GM19023 (cell line): ENCODE measurements at regions not wholly inside any gene's neighbourhood (a gene's known extent, or its start where the extent isn't known, plus 50 kb on each side); places are given as distances from the start of the nearest gene placed in this dataset.
A peak's percentile ranks its signal among the peaks of the same experiment; 100 is the strongest.

ENCODE experiments used
- ATAC-seq: cut with Tn5 transposase; IDR thresholded peaks from one replicate; pipeline ENCODE4 v1.9.1; 2021; ENCODE audit warnings: mild to moderate bottlenecking, moderate library complexity; ENCODE audit not compliant: unreplicated experiment

GRCh38 chr4:123737156-123737555 lies 340.6 kb downstream of the SPRY1 start:
- no peak for ATAC-seq

GRCh38 chr4:123739806-123740205 lies 343.2 kb downstream of the SPRY1 start:
- ATAC-seq = no peak

GRCh38 chr4:123740236-123740635 lies 343.6 kb downstream of the SPRY1 start:
- no peak for ATAC-seq

GRCh38 chr4:123741906-123742305 lies 345.3 kb downstream of the SPRY1 start:
- no peak for ATAC-seq

- no peak for ATAC-seq
These were observed 347.3 kb downstream of the SPRY1 start for GRCh38 chr4:123743848-123744247.

- no peak for ATAC-seq
These were observed 348.2 kb downstream of the SPRY1 start for GRCh38 chr4:123744664-123745290.

GRCh38 chr4:123747016-123747415 lies 350.4 kb downstream of the SPRY1 start:
- no peak for ATAC-seq

GRCh38 chr4:123748806-123749205 lies 352.2 kb downstream of the SPRY1 start:
- no peak for ATAC-seq

- ATAC-seq = no peak
These were observed 352.8 kb downstream of the SPRY1 start for GRCh38 chr4:123749383-123749782.

GRCh38 chr4:123750044-123750443 lies 353.4 kb downstream of the SPRY1 start:
- no peak for ATAC-seq

- ATAC-seq = no peak
These were observed 359.1 kb downstream of the SPRY1 start for GRCh38 chr4:123755655-123756054.

- no peak for ATAC-seq
These were observed 371.2 kb downstream of the SPRY1 start for GRCh38 chr4:123767806-123768205.

GRCh38 chr4:123770884-123771283 lies 374.3 kb downstream of the SPRY1 start:
- no peak for ATAC-seq

GRCh38 chr4:123776267-123776666 lies 379.7 kb downstream of the SPRY1 start:
- ATAC-seq = peak; percentile 98

- no peak for ATAC-seq
These were observed 380.8 kb downstream of the SPRY1 start for GRCh38 chr4:123777373-123777772.

- ATAC-seq = no peak
These were observed 386.7 kb downstream of the SPRY1 start for GRCh38 chr4:123783151-123783790.

- ATAC-seq = no peak
These were observed 387.3 kb downstream of the SPRY1 start for GRCh38 chr4:123783921-123784320.

- no peak for ATAC-seq
These were observed 388.0 kb downstream of the SPRY1 start for GRCh38 chr4:123784626-123785025.

GRCh38 chr4:123785538-123785937 lies 388.9 kb downstream of the SPRY1 start:
- no peak for ATAC-seq

GRCh38 chr4:123786163-123786915 lies 389.7 kb downstream of the SPRY1 start:
- ATAC-seq = no peak

GRCh38 chr4:123786920-123787319 lies 390.3 kb downstream of the SPRY1 start:
- ATAC-seq = no peak

GRCh38 chr4:123787512-123788080 lies 391.0 kb downstream of the SPRY1 start:
- no peak for ATAC-seq
